GM23338 (cell line): ENCODE measurements at regions not wholly inside any gene's neighbourhood (a gene's known extent, or its start where the extent isn't known, plus 50 kb on each side); places are given as distances from the start of the nearest gene placed in this dataset.
A peak's percentile ranks its signal among the peaks of the same experiment; 100 is the strongest.

Experiments
- ATAC-seq: fragments of 200-7000 bp; cut with Tn5 transposase; 3 replicates; pipeline ENCODE4 v1.9.1; 2020
- DNase-seq: peaks from one replicate; pipeline ENCODE4 v3.0.0-alpha.2; 2015; ENCODE audit warnings: low spot score
- H2AFZ ChIP-seq: fragments of 200-600 bp; sonication (generic); 2 replicates; pipeline ENCODE4 v1.8.0; 2016; ENCODE audit warnings: antibody characterized with exemption, mild to moderate bottlenecking, moderate library complexity
- H3F3A ChIP-seq: fragments of 200-600 bp; sonication (generic); replicated peaks from 2 replicates; pipeline ENCODE4 v1.8.0; 2017; ENCODE audit warnings: antibody characterized with exemption, mixed run types, low read depth
- H3K27ac ChIP-seq: fragments of 200-600 bp; sonication (generic); 2 replicates; pipeline ENCODE4 v1.6.1; 2016; ENCODE audit warnings: low read depth
- H3K27me3 ChIP-seq: fragments of 200-600 bp; sonication (generic); 2 replicates; pipeline ENCODE4 v1.8.0; 2016; ENCODE audit warnings: mild to moderate bottlenecking, mixed run types, moderate library complexity; ENCODE audit not compliant: insufficient read depth
- H3K36me3 ChIP-seq: fragments of 200-600 bp; sonication (generic); 2 replicates; pipeline ENCODE4 v1.8.0; 2016; ENCODE audit warnings: mild to moderate bottlenecking; ENCODE audit not compliant: insufficient read depth
- H3K4me1 ChIP-seq: fragments of 200-600 bp; sonication (generic); 2 replicates; pipeline ENCODE4 v1.8.0; 2016; ENCODE audit warnings: mild to moderate bottlenecking, moderate library complexity; ENCODE audit not compliant: insufficient read depth
- H3K4me2 ChIP-seq: fragments of 200-600 bp; sonication (generic); 2 replicates; pipeline ENCODE4 v1.7.1; 2017; ENCODE audit warnings: mixed run types
- H3K4me3 ChIP-seq: fragments of 200-600 bp; sonication (generic); 2 replicates; pipeline ENCODE4 v1.6.1; 2016; ENCODE audit warnings: mixed run types
- H3K79me2 ChIP-seq: fragments of 200-600 bp; sonication (generic); replicated peaks from 2 replicates; pipeline ENCODE4 v1.8.0; 2017; ENCODE audit warnings: mild to moderate bottlenecking; ENCODE audit not compliant: insufficient read depth
- H3K9me2 ChIP-seq: fragments of 200-600 bp; sonication (generic); 2 replicates; pipeline ENCODE4 v1.8.0; 2017; ENCODE audit not compliant: insufficient read depth
- H4K20me1 ChIP-seq: fragments of 200-600 bp; sonication (generic); replicated peaks from 2 replicates; pipeline ENCODE4 v1.8.0; 2017; ENCODE audit warnings: mild to moderate bottlenecking; ENCODE audit not compliant: insufficient read depth
- H3K27ac Mint-ChIP-seq: 2 replicates; pipeline ENCODE4 v1.8.0; 2020; ENCODE audit warnings: inconsistent platforms, mild to moderate bottlenecking, moderate library complexity, mixed read lengths
- H3K27me3 Mint-ChIP-seq: 3 replicates; pipeline ENCODE4 v1.8.0; 2022; ENCODE audit warnings: low read depth, mild to moderate bottlenecking, moderate library complexity, mixed read lengths, inconsistent platforms; ENCODE audit not compliant: insufficient read depth, poor library complexity
- H3K36me3 Mint-ChIP-seq: 3 replicates; pipeline ENCODE4 v1.8.0; 2021; ENCODE audit warnings: low read depth, mild to moderate bottlenecking, inconsistent platforms, moderate library complexity, mixed read lengths
- H3K4me1 Mint-ChIP-seq: 3 replicates; pipeline ENCODE4 v1.8.0; 2020; ENCODE audit warnings: mild to moderate bottlenecking, inconsistent platforms, mixed read lengths
- H3K4me3 Mint-ChIP-seq: 3 replicates; pipeline ENCODE4 v1.8.0; 2021; ENCODE audit warnings: moderate library complexity, mild to moderate bottlenecking, inconsistent platforms, mixed read lengths
- H3K9me3 Mint-ChIP-seq: 3 replicates; pipeline ENCODE4 v1.8.0; 2020; ENCODE audit warnings: moderate library complexity, mild to moderate bottlenecking, inconsistent platforms, mixed read lengths
- REST ChIP-seq: IDR thresholded peaks from one replicate; pipeline ENCODE4 v1.6.1; 2018; ENCODE audit warnings: antibody characterized with exemption; ENCODE audit not compliant: unreplicated experiment
- STAT1 ChIP-seq: IDR thresholded peaks from one replicate; pipeline ENCODE4 v1.6.1; 2016; ENCODE audit warnings: antibody characterized with exemption; ENCODE audit not compliant: unreplicated experiment
- ZNF462 ChIP-seq: fragments of 250-450 bp; sonication (Bioruptor Pico); IDR thresholded peaks from 2 replicates; pipeline ENCODE4 v1.5.0; 2020; ENCODE audit warnings: mild to moderate bottlenecking, moderate library complexity

DNA sequence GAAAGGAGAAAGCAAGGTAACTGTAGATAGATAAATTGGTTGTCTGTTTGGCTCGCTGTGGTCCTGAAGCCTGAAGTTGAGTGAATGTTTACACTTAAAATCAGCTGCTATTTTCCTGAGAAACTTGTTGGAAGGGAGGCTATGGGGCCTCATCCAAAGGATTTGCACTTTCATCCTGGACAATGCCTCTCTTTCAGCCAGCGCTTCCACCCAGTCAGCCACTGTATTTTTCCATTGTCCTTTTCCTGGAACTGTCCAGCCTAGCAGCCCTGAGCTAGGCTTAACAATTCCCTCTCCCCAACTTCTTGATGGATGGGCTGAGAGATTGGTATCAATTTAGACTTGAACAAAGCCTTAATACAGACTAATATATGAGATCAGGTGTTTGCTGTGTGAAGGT, 429.2 kb downstream of the DMAC1 start:
- H3K27ac Mint-ChIP-seq = no peak overlapping the region
- Histone ChIP-seq H3K36me3 (no peaks in the 10 kb centered on the region), H3K27me3 (no peaks in the 10 kb centered on the region), H3F3A (no peaks in the 10 kb centered on the region), H3K4me3 (no peak overlapping the region), H3K4me1 (no peaks in the 10 kb centered on the region), H3K4me2 (no peak overlapping the region), H3K27ac (no peak overlapping the region), H3K9me2 (no peaks in the 10 kb centered on the region), H3K79me2 (no peaks in the 10 kb centered on the region), H4K20me1 (no peaks in the 10 kb centered on the region), H2AFZ (peak overlapping the region; percentile 78; the same call in 1 of the 2 replicates)
- DNase-seq (no peak), ATAC-seq (no peak)
- no peaks in the 10 kb centered on the region for H3K4me1 Mint-ChIP-seq
- H3K36me3 Mint-ChIP-seq = no peaks in the 10 kb centered on the region
- H3K4me3 Mint-ChIP-seq = no peak overlapping the region
- no peaks in the 10 kb centered on the region for H3K9me3 Mint-ChIP-seq
- H3K27me3 Mint-ChIP-seq = no peaks in the 10 kb centered on the region
- TF ChIP-seq REST (peak; percentile 23), STAT1 (no peak)

GRCh38 chr9:7369384-7369821, 430.2 kb downstream of the DMAC1 start:
- Mint-ChIP-seq H3K4me1 (no peaks in the 10 kb centered on the region; the same call in 2 of the 3 replicates), H3K9me3 (no peaks in the 10 kb centered on the region), H3K27me3 (no peaks in the 10 kb centered on the region), H3K27ac (no peak overlapping the region), H3K36me3 (no peaks in the 10 kb centered on the region), H3K4me3 (no peak overlapping the region)
- ATAC-seq (no peak), DNase-seq (no peak)
- no peak for TF ChIP-seq STAT1
- Histone ChIP-seq H3K36me3 (no peaks in the 10 kb centered on the region), H3K9me2 (no peaks in the 10 kb centered on the region), H3K4me2 (no peak overlapping the region), H3K4me1 (no peaks in the 10 kb centered on the region), H3K27me3 (no peaks in the 10 kb centered on the region), H4K20me1 (no peaks in the 10 kb centered on the region), H3K79me2 (no peaks in the 10 kb centered on the region), H3K27ac (no peak overlapping the region), H2AFZ (no peak overlapping the region), H3F3A (no peaks in the 10 kb centered on the region), H3K4me3 (no peak overlapping the region)

GRCh38 chr9:7368410-7369292, 430.9 kb downstream of the DMAC1 start:
- H3K27ac Mint-ChIP-seq = no peak overlapping the region
- DNase-seq (no peak), ATAC-seq (no peak)
- Histone ChIP-seq H3K27me3 (no peaks in the 10 kb centered on the region), H3K27ac (no peak overlapping the region), H3K36me3 (no peaks in the 10 kb centered on the region), H3K4me1 (no peaks in the 10 kb centered on the region), H4K20me1 (no peaks in the 10 kb centered on the region), H3K4me3 (no peak overlapping the region), H3F3A (no peaks in the 10 kb centered on the region), H3K79me2 (no peaks in the 10 kb centered on the region), H3K9me2 (no peaks in the 10 kb centered on the region), H3K4me2 (no peak overlapping the region), H2AFZ (peak overlapping the region; percentile 66; the same call in 1 of the 2 replicates)
- H3K36me3 Mint-ChIP-seq = no peaks in the 10 kb centered on the region
- no peaks in the 10 kb centered on the region for H3K27me3 Mint-ChIP-seq
- peaks cover 5% of the 10 kb centered on the region; the same call in 2 of the 3 replicates for H3K4me1 Mint-ChIP-seq
- no peaks in the 10 kb centered on the region for H3K9me3 Mint-ChIP-seq
- no peak overlapping the region for H3K4me3 Mint-ChIP-seq
- no peak for TF ChIP-seq ZNF462
